GM23248 (cell line): ENCODE measurements at regions not wholly inside any gene's neighbourhood (a gene's known extent, or its start where the extent isn't known, plus 50 kb on each side); places are given as distances from the start of the nearest gene placed in this dataset.
A peak's percentile ranks its signal among the peaks of the same experiment; 100 is the strongest.

Source experiments
- DNase-seq: peaks from one replicate; pipeline ENCODE4 v3.0.0-alpha.2; 2015
- H2AFZ ChIP-seq: fragments of 200-600 bp; sonication (generic); 2 replicates; pipeline ENCODE4 v1.6.1; 2016; ENCODE audit warnings: antibody characterized with exemption
- H3F3A ChIP-seq: fragments of 200-600 bp; sonication (generic); 2 replicates; pipeline ENCODE4 v1.6.1; 2016; ENCODE audit warnings: mild to moderate bottlenecking, antibody characterized with exemption, mixed run types; ENCODE audit not compliant: insufficient read depth
- H3K27ac ChIP-seq: fragments of 200-600 bp; sonication (generic); 2 replicates; pipeline ENCODE4 v1.5.1; 2016; ENCODE audit warnings: mild to moderate bottlenecking
- H3K27me3 ChIP-seq: fragments of 200-600 bp; sonication (generic); replicated peaks from 2 replicates; pipeline ENCODE4 v1.6.1; 2016; ENCODE audit warnings: mild to moderate bottlenecking; ENCODE audit not compliant: insufficient read depth
- H3K36me3 ChIP-seq: fragments of 200-600 bp; sonication (generic); 2 replicates; pipeline ENCODE4 v1.6.1; 2016; ENCODE audit warnings: low read depth, mild to moderate bottlenecking
- H3K4me1 ChIP-seq: fragments of 200-600 bp; sonication (generic); 2 replicates; pipeline ENCODE4 v1.6.1; 2016; ENCODE audit warnings: mild to moderate bottlenecking; ENCODE audit not compliant: insufficient read depth
- H3K4me2 ChIP-seq: fragments of 200-600 bp; sonication (generic); one replicate; pipeline ENCODE4 v1.6.1; 2016; ENCODE audit warnings: mild to moderate bottlenecking; ENCODE audit not compliant: unreplicated experiment
- H3K4me3 ChIP-seq: fragments of 200-600 bp; sonication (generic); 2 replicates; pipeline ENCODE4 v1.5.1; 2016; ENCODE audit warnings: mild to moderate bottlenecking
- H3K79me2 ChIP-seq: fragments of 200-600 bp; sonication (generic); 2 replicates; pipeline ENCODE4 v1.6.1; 2016; ENCODE audit warnings: mild to moderate bottlenecking; ENCODE audit not compliant: insufficient read depth
- H3K9ac ChIP-seq: fragments of 200-600 bp; sonication (generic); 2 replicates; pipeline ENCODE4 v1.6.1; 2016; ENCODE audit warnings: mild to moderate bottlenecking
- H3K9me2 ChIP-seq: fragments of 200-600 bp; sonication (generic); 2 replicates; pipeline ENCODE4 v1.6.1; 2016; ENCODE audit warnings: mixed run types, mild to moderate bottlenecking, moderate library complexity; ENCODE audit not compliant: insufficient read depth
- H3K9me3 ChIP-seq: fragments of 200-600 bp; sonication (generic); one replicate; pipeline ENCODE4 v1.6.1; 2017; ENCODE audit warnings: low read depth
- H4K20me1 ChIP-seq: fragments of 200-600 bp; sonication (generic); 2 replicates; pipeline ENCODE4 v1.6.0; 2016; ENCODE audit not compliant: insufficient read depth
- EZH2 ChIP-seq: fragments of 200-600 bp; sonication (generic); IDR thresholded peaks from 2 replicates; pipeline ENCODE4 v1.6.1; 2018; ENCODE audit warnings: antibody characterized with exemption, mild to moderate bottlenecking; ENCODE audit not compliant: insufficient read depth, poor library complexity, severe bottlenecking
- EZH2phosphoT487 ChIP-seq: fragments of 200-600 bp; sonication (generic); IDR thresholded peaks from 2 replicates; pipeline ENCODE4 v1.6.1; 2018; ENCODE audit warnings: antibody characterized with exemption, moderate library complexity, mild to moderate bottlenecking, low read depth; ENCODE audit not compliant: insufficient read depth
- WGBS, 2 experiments: methylation state at CpG; one replicate each; pipeline ENCODE4 v1.1.6; 2015 to 2017; ENCODE audit warnings: low lambda C conversion rate in 2 of 2, low coverage in 1 of 2; ENCODE audit errors: missing lambda C conversion rate in 2 of 2; 5-methylcytosine and 5-hydroxymethylcytosine counted together
- in situ Hi-C: fragments of 300-500 bp; cut with MboI; formaldehyde crosslinking; loops from 2 replicates; pipeline ENCODE4 v1.15.0; 2020

- Histone ChIP-seq H3K9me3 (no peaks in the 10 kb centered on the region), H2AFZ (no peak overlapping the region), H3F3A (no peaks in the 10 kb centered on the region), H4K20me1 (no peaks in the 10 kb centered on the region), H3K36me3 (no peaks in the 10 kb centered on the region), H3K4me2 (no peak overlapping the region), H3K27me3 (peaks cover 4% of the 10 kb centered on the region; the same call in 1 of the 2 replicates), H3K9me2 (no peaks in the 10 kb centered on the region), H3K9ac (no peak overlapping the region), H3K79me2 (no peaks in the 10 kb centered on the region), H3K4me1 (no peaks in the 10 kb centered on the region), H3K27ac (no peak overlapping the region), H3K4me3 (no peak overlapping the region)
- in situ Hi-C loops, result no loop called here
- no peak for DNase-seq
- TF ChIP-seq EZH2phosphoT487 (no peak), EZH2 (no peak)
- WGBS, 2 experiments, result 45 to 46% methylated on average over 13 of the region's 13 CpGs
Observed at GRCh38 chr17:36701429-36702099, 100.2 kb downstream of the MRM1 start.

DNA sequence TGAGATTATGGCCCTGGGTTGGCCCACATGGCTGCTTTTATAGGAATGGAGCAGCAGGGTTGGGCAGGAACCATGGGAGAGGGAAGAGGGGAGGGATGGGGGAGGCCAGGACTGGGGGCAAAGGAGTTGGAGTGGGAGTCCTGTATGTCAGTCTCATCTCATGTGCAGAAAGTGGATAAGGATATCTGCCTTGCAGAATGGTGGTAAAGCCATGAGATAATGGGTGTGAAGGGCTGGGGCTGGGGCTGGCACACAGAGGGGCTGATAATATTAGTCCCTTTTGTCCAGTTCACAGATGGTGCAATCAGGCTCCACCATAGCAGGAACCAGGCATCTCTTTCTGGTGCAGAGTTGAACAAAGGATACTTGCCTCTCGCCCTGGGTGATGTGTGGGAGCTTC is 101.3 kb downstream of the MRM1 start:
- 0 to 17% methylated on average over 1 of the region's 1 CpG for whole genome bisulfite sequencing, 2 experiments
- no peak overlapping the region for H3K4me2 ChIP-seq
- no peak overlapping the region for H3K4me3 ChIP-seq
- no peaks in the 10 kb centered on the region for H3K36me3 ChIP-seq
- TF ChIP-seq EZH2phosphoT487 (no peak), EZH2 (no peak)
- no peaks in the 10 kb centered on the region for H3F3A ChIP-seq
- H3K9me2 ChIP-seq, result no peaks in the 10 kb centered on the region
- H2AFZ ChIP-seq, result no peak overlapping the region
- in situ Hi-C loops, result no loop called here
- no peaks in the 10 kb centered on the region for H3K4me1 ChIP-seq
- no peak overlapping the region for H3K9ac ChIP-seq
- no peaks in the 10 kb centered on the region for H4K20me1 ChIP-seq
- no peak overlapping the region for H3K27ac ChIP-seq
- peaks cover 4% of the 10 kb centered on the region; the same call in 1 of the 2 replicates for H3K27me3 ChIP-seq
- no peaks in the 10 kb centered on the region for H3K9me3 ChIP-seq
- H3K79me2 ChIP-seq, result no peaks in the 10 kb centered on the region
- no peak for DNase-seq

- H3K9me2 ChIP-seq, result no peaks in the 10 kb centered on the region
- H3K4me3 ChIP-seq, result no peak overlapping the region
- TF ChIP-seq EZH2 (no peak), EZH2phosphoT487 (no peak)
- H3K9ac ChIP-seq, result no peak overlapping the region
- H3F3A ChIP-seq, result no peaks in the 10 kb centered on the region
- peak; percentile 46 for DNase-seq
- H3K36me3 ChIP-seq, result no peaks in the 10 kb centered on the region
- no peak overlapping the region for H3K27ac ChIP-seq
- H3K4me2 ChIP-seq, result no peak overlapping the region
- in situ Hi-C loops, result no loop called here
- no peaks in the 10 kb centered on the region for H3K9me3 ChIP-seq
- peaks cover 4% of the 10 kb centered on the region; the same call in 1 of the 2 replicates for H3K27me3 ChIP-seq
- WGBS, 2 experiments, result 5 to 12% methylated on average over 25 to 31 of the region's 36 CpGs
- H4K20me1 ChIP-seq, result no peaks in the 10 kb centered on the region
- H2AFZ ChIP-seq, result no peak overlapping the region
- H3K79me2 ChIP-seq, result no peaks in the 10 kb centered on the region
- H3K4me1 ChIP-seq, result no peaks in the 10 kb centered on the region
Observed at GRCh38 chr17:36703860-36704266, 102.5 kb downstream of the MRM1 start.

GRCh38 chr17:36705283-36705795 is 104.0 kb downstream of the MRM1 start:
- H2AFZ ChIP-seq, result no peak overlapping the region
- in situ Hi-C loops, result no loop called here
- no peak overlapping the region for H3K4me3 ChIP-seq
- no peaks in the 10 kb centered on the region for H3K9me2 ChIP-seq
- no peak for TF ChIP-seq EZH2
- no peak for TF ChIP-seq EZH2phosphoT487
- no peaks in the 10 kb centered on the region for H3F3A ChIP-seq
- H3K4me1 ChIP-seq, result no peaks in the 10 kb centered on the region
- no peaks in the 10 kb centered on the region for H3K79me2 ChIP-seq
- no peak overlapping the region for H3K4me2 ChIP-seq
- H3K27me3 ChIP-seq, result peaks cover 9% of the 10 kb centered on the region; the same call in 1 of the 2 replicates
- WGBS, 2 experiments, result 55 to 64% methylated on average over 9 of the region's 9 CpGs
- no peak overlapping the region for H3K9ac ChIP-seq
- H3K9me3 ChIP-seq, result no peaks in the 10 kb centered on the region
- no peak overlapping the region for H3K27ac ChIP-seq
- no peaks in the 10 kb centered on the region for H4K20me1 ChIP-seq
- no peak for DNase-seq
- H3K36me3 ChIP-seq, result no peaks in the 10 kb centered on the region
